ENCODE measurements at regions not wholly inside any gene's neighbourhood (a gene's known extent, or its start where the extent isn't known, plus 50 kb on each side); places are given as distances from the start of the nearest gene placed in this dataset.

- Histone ChIP-seq H3K27me3 (replicated peaks; ENCODE audit: control insufficient read depth, insufficient read depth, low read length) (no peaks in the 10 kb centered on the region), H3K36me3 (ENCODE audit: control insufficient read depth, insufficient read depth, low read length) (no peaks in the 10 kb centered on the region), H3K4me3 (replicated peaks; ENCODE audit: low read depth, low read length) (no peak overlapping the region)
- no peak for DNase-seq (ENCODE audit: extremely low read depth, insufficient read length)
- TF ChIP-seq CTCF (IDR thresholded peaks at IDR 0.05; ENCODE audit: insufficient read depth, low read length, poor library complexity, severe bottlenecking) = no peak
Measured at GRCh38 chr1:186620566-186621350, 59.5 kb downstream of the PTGS2 start.

- no peak for TF ChIP-seq CTCF (IDR thresholded peaks at IDR 0.05; ENCODE audit: insufficient read depth, low read length, poor library complexity, severe bottlenecking)
- H3K4me3 ChIP-seq (replicated peaks; ENCODE audit: low read depth, low read length) = peak overlapping the region; percentile 50
- peak; percentile 66 for DNase-seq (ENCODE audit: extremely low read depth, insufficient read length)
- H3K27me3 ChIP-seq (replicated peaks; ENCODE audit: control insufficient read depth, insufficient read depth, low read length) = no peaks in the 10 kb centered on the region
- H3K36me3 ChIP-seq (ENCODE audit: control insufficient read depth, insufficient read depth, low read length) = no peaks in the 10 kb centered on the region
Measured at GRCh38 chr1:186618401-186619170, 61.6 kb downstream of the PTGS2 start.

GRCh38 chr1:186617926-186618325 is 62.3 kb downstream of the PTGS2 start:
- H3K4me3 ChIP-seq (replicated peaks; ENCODE audit: low read depth, low read length) = no peak overlapping the region
- no peak for TF ChIP-seq CTCF (IDR thresholded peaks at IDR 0.05; ENCODE audit: insufficient read depth, low read length, poor library complexity, severe bottlenecking)
- no peaks in the 10 kb centered on the region for H3K27me3 ChIP-seq (replicated peaks; ENCODE audit: control insufficient read depth, insufficient read depth, low read length)
- DNase-seq (ENCODE audit: extremely low read depth, insufficient read length) = no peak
- H3K36me3 ChIP-seq (ENCODE audit: control insufficient read depth, insufficient read depth, low read length) = no peaks in the 10 kb centered on the region

- H3K4me3 ChIP-seq (replicated peaks; ENCODE audit: low read depth, low read length) = no peak overlapping the region
- H3K27me3 ChIP-seq (replicated peaks; ENCODE audit: control insufficient read depth, insufficient read depth, low read length) = no peaks in the 10 kb centered on the region
- TF ChIP-seq CTCF (IDR thresholded peaks at IDR 0.05; ENCODE audit: insufficient read depth, low read length, poor library complexity, severe bottlenecking) = no peak
- no peaks in the 10 kb centered on the region for H3K36me3 ChIP-seq (ENCODE audit: control insufficient read depth, insufficient read depth, low read length)
- DNase-seq (ENCODE audit: extremely low read depth, insufficient read length) = no peak
Measured at GRCh38 chr1:186616511-186616910, 63.7 kb downstream of the PTGS2 start.

- no peaks in the 10 kb centered on the region for H3K27me3 ChIP-seq (replicated peaks; ENCODE audit: control insufficient read depth, insufficient read depth, low read length)
- DNase-seq (ENCODE audit: extremely low read depth, insufficient read length) = no peak
- H3K36me3 ChIP-seq (ENCODE audit: control insufficient read depth, insufficient read depth, low read length) = no peaks in the 10 kb centered on the region
- TF ChIP-seq CTCF (IDR thresholded peaks at IDR 0.05; ENCODE audit: insufficient read depth, low read length, poor library complexity, severe bottlenecking) = no peak
- H3K4me3 ChIP-seq (replicated peaks; ENCODE audit: low read depth, low read length) = no peak overlapping the region
Measured at GRCh38 chr1:186615332-186615731, 64.9 kb downstream of the PTGS2 start.
